K562 (cell line): ENCODE measurements at regions not wholly inside any gene's neighbourhood (a gene's known extent, or its start where the extent isn't known, plus 50 kb on each side); places are given as distances from the start of the nearest gene placed in this dataset.

ENCODE experiments used
- ATF1 ChIP-seq, 2 experiments: fragments of 450-650 bp in 1 of 2; IDR thresholded peaks; 2 replicates each; pipeline ENCODE4 v1.6.1; 2016; ENCODE audit warnings: missing compliant biosample characterization in 1 of 2, missing genetic modification characterization in 1 of 2
- CTCF ChIP-seq, 3 experiments: IDR thresholded peaks in 2 of 3; conservative IDR thresholded peaks in 1 of 3; 2 replicates each; pipeline ENCODE4 v1.5.1; 2011 to 2012; ENCODE audit warnings: low read length in 3 of 3, mild to moderate bottlenecking in 3 of 3, control low read depth in 2 of 3, improper control_type of control experiment in 1 of 3, inconsistent platforms in 1 of 3, low read depth in 1 of 3, mixed read lengths in 1 of 3, moderate library complexity in 1 of 3; ENCODE audit not compliant: insufficient read depth in 2 of 3
- ETS2 ChIP-seq: IDR thresholded peaks from 2 replicates; pipeline ENCODE4 v1.6.1; 2016; ENCODE audit warnings: borderline replicate concordance, missing genetic modification characterization, mild to moderate bottlenecking, moderate library complexity, missing compliant biosample characterization; ENCODE audit not compliant: poor library complexity, severe bottlenecking
- FUS ChIP-seq: fragments of 200-400 bp; formaldehyde crosslinking; optimal IDR thresholded peaks from 2 replicates; pipeline ENCODE3; 2017; ENCODE audit warnings: low read depth, low read length
- MYNN ChIP-seq, 2 experiments: sonication (generic); formaldehyde crosslinking in 1 of 2; IDR thresholded peaks; 2 replicates each; pipeline versions ENCODE4 v1.5.0 to v1.6.1; 2016 to 2020; ENCODE audit warnings: antibody characterized with exemption in 1 of 2, missing genetic modification reagents in 1 of 2
- SMAD1 ChIP-seq: fragments of 150-350 bp; IDR thresholded peaks from 2 replicates; pipeline ENCODE4 v1.6.1; 2014; ENCODE audit warnings: low read length, low read depth; ENCODE audit not compliant: partially characterized antibody
- SUPT5H ChIP-seq: fragments of 450-650 bp; IDR thresholded peaks from 2 replicates; pipeline ENCODE4 v1.6.1; 2016
- ZBTB49 ChIP-seq: sonication (generic); formaldehyde crosslinking; IDR thresholded peaks from 2 replicates; pipeline ENCODE4 v1.8.0; 2022; ENCODE audit warnings: missing genetic modification reagents, mild to moderate bottlenecking, borderline replicate concordance
- ZNF165 ChIP-seq: fragments of 250-450 bp; sonication (Bioruptor Pico); IDR thresholded peaks from 2 replicates; pipeline ENCODE4 v1.4.0; 2020; ENCODE audit warnings: borderline replicate concordance

- TF ChIP-seq ZBTB49 (CRISPR knock-in tag): no peak
- no peak for TF ChIP-seq SUPT5H
- no peak for TF ChIP-seq ATF1 (CRISPR knock-in tag; IDR thresholded peaks at IDR 0.05)
- no peak for TF ChIP-seq ATF1 (tag; IDR thresholded peaks at IDR 0.05)
- TF ChIP-seq CTCF (IDR thresholded peaks at IDR 0.05 in 2 of 3, conservative IDR thresholded peaks at IDR 0.05 in 1 of 3; ENCODE audit: insufficient read depth in 2 of 3, low read depth in 1 of 3, low read length in 3 of 3): no peak
- TF ChIP-seq SMAD1: no peak
- TF ChIP-seq MYNN (IDR thresholded peaks at IDR 0.05): no peak
- no peak for TF ChIP-seq MYNN (CRISPR knock-in tag; IDR thresholded peaks at IDR 0.05)
- no peak for TF ChIP-seq ZNF165 (CRISPR knock-in tag)
- no peak for TF ChIP-seq ETS2
- no peak for TF ChIP-seq FUS
Observed at GRCh38 chr13:58883405-58883804, 1251.9 kb downstream of the PCDH17 start (continued).
